ENCODE measurements at regions not wholly inside any gene's neighbourhood (a gene's known extent, or its start where the extent isn't known, plus 50 kb on each side); places are given as distances from the start of the nearest gene placed in this dataset.

GRCh38 chrX:42289492-42290385 is 366.4 kb upstream of the CASK start:
- TF ChIP-seq, protein P1, sequence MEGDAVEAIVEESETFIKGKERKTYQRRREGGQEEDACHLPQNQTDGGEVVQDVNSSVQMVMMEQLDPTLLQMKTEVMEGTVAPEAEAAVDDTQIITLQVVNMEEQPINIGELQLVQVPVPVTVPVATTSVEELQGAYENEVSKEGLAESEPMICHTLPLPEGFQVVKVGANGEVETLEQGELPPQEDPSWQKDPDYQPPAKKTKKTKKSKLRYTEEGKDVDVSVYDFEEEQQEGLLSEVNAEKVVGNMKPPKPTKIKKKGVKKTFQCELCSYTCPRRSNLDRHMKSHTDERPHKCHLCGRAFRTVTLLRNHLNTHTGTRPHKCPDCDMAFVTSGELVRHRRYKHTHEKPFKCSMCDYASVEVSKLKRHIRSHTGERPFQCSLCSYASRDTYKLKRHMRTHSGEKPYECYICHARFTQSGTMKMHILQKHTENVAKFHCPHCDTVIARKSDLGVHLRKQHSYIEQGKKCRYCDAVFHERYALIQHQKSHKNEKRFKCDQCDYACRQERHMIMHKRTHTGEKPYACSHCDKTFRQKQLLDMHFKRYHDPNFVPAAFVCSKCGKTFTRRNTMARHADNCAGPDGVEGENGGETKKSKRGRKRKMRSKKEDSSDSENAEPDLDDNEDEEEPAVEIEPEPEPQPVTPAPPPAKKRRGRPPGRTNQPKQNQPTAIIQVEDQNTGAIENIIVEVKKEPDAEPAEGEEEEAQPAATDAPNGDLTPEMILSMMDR (IDR thresholded peaks at IDR 0.05): no peak
- no peak for TF ChIP-seq POLR2A (IDR thresholded peaks at IDR 0.05)
